Fibroblast of upper back skin (primary cell): ENCODE measurements at regions not wholly inside any gene's neighbourhood (a gene's known extent, or its start where the extent isn't known, plus 50 kb on each side); places are given as distances from the start of the nearest gene placed in this dataset.

Experiments
- DNase-seq: peaks from one replicate; pipeline ENCODE4 v3.0.0-alpha.2; 2013

- DNase-seq = no peak
These were observed 56.6 kb upstream of the CITED2 start for GRCh38 chr6:139430899-139431601.

GRCh38 chr6:139429580-139430145 lies 55.2 kb upstream of the CITED2 start:
- no peak for DNase-seq

GRCh38 chr6:139427199-139427598 lies 52.8 kb upstream of the CITED2 start:
- DNase-seq = no peak

- no peak for DNase-seq
These were observed 52.3 kb upstream of the CITED2 start for GRCh38 chr6:139426795-139427194.

GRCh38 chr6:139425780-139426179 lies 51.3 kb upstream of the CITED2 start:
- no peak for DNase-seq

GRCh38 chr6:139423971-139424667 lies 49.7 kb upstream of the CITED2 start:
- DNase-seq = no peak
